Uterus (tissue), 2 donors: ENCODE measurements at regions not wholly inside any gene's neighbourhood (a gene's known extent, or its start where the extent isn't known, plus 50 kb on each side); places are given as distances from the start of the nearest gene placed in this dataset.

Experiments used
- POLR2A ChIP-seq, 2 donors: fragments of 450-650 bp; IDR thresholded peaks; one replicate each; pipeline ENCODE4 v1.6.1; 2016; ENCODE audit warnings: antibody characterized with exemption in 2 of 2, mild to moderate bottlenecking in 1 of 2, moderate library complexity in 1 of 2
- TF ChIP-seq, protein P1 (sequence below), 4 experiments: fragments of 200-600 bp in 2 of 4; fragments of 450-650 bp in 2 of 4; sonication (generic) in 2 of 4; IDR thresholded peaks; one replicate each; pipeline ENCODE4 v1.5.1; 2016 to 2019; ENCODE audit warnings: antibody characterized with exemption in 4 of 4, mild to moderate bottlenecking in 2 of 4, moderate library complexity in 1 of 4

GRCh38 chr11:109597336-109597735 is 175.3 kb downstream of the C11orf87 start:
- TF ChIP-seq POLR2A (IDR thresholded peaks at IDR 0.05): no peak
- TF ChIP-seq, protein P1, sequence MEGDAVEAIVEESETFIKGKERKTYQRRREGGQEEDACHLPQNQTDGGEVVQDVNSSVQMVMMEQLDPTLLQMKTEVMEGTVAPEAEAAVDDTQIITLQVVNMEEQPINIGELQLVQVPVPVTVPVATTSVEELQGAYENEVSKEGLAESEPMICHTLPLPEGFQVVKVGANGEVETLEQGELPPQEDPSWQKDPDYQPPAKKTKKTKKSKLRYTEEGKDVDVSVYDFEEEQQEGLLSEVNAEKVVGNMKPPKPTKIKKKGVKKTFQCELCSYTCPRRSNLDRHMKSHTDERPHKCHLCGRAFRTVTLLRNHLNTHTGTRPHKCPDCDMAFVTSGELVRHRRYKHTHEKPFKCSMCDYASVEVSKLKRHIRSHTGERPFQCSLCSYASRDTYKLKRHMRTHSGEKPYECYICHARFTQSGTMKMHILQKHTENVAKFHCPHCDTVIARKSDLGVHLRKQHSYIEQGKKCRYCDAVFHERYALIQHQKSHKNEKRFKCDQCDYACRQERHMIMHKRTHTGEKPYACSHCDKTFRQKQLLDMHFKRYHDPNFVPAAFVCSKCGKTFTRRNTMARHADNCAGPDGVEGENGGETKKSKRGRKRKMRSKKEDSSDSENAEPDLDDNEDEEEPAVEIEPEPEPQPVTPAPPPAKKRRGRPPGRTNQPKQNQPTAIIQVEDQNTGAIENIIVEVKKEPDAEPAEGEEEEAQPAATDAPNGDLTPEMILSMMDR (IDR thresholded peaks at IDR 0.05): no peak
